HCT116 (cell line): ENCODE measurements at regions not wholly inside any gene's neighbourhood (a gene's known extent, or its start where the extent isn't known, plus 50 kb on each side); places are given as distances from the start of the nearest gene placed in this dataset.

Experiments used
- ATF3 ChIP-seq: IDR thresholded peaks from 2 replicates; pipeline ENCODE4 v1.6.1; 2012
- EZH2 ChIP-seq: fragments of 200-600 bp; sonication (generic); IDR thresholded peaks from 2 replicates; pipeline ENCODE4 v1.6.1; 2017; ENCODE audit warnings: antibody characterized with exemption, mixed run types
- EZH2phosphoT487 ChIP-seq: fragments of 200-600 bp; IDR thresholded peaks from 2 replicates; pipeline ENCODE4 v1.6.1; 2018; ENCODE audit warnings: antibody characterized with exemption, borderline replicate concordance
- JUND ChIP-seq: IDR thresholded peaks from 2 replicates; pipeline ENCODE4 v1.6.1; 2012
- POLR2A ChIP-seq: IDR thresholded peaks from 2 replicates; pipeline ENCODE4 v1.7.0; 2011; ENCODE audit warnings: borderline replicate concordance; ENCODE audit not compliant: insufficient read depth, insufficient read length; ENCODE audit errors: extremely low read depth
- SIN3A ChIP-seq: IDR thresholded peaks from 2 replicates; pipeline ENCODE4 v1.6.1; 2012; ENCODE audit warnings: low read depth
- SRF ChIP-seq: IDR thresholded peaks from 2 replicates; pipeline ENCODE4 v1.6.1; 2012; ENCODE audit warnings: low read depth
- YY1 ChIP-seq: IDR thresholded peaks from 2 replicates; pipeline ENCODE4 v1.6.1; 2011; ENCODE audit warnings: low read length, low read depth, moderate library complexity, mild to moderate bottlenecking; ENCODE audit not compliant: insufficient replicate concordance; ENCODE audit errors: extremely low read depth
- ZNF274 ChIP-seq: fragments of 200-500 bp; sonication (Bioruptor generic); IDR thresholded peaks from 2 replicates; pipeline ENCODE4 v1.6.1; 2014; ENCODE audit warnings: mild to moderate bottlenecking, low read depth, low read length, inconsistent platforms
- TF ChIP-seq, protein P1 (sequence below), 3 experiments: fragments of 200-600 bp in 1 of 3; sonication (generic) in 1 of 3; IDR thresholded peaks in 2 of 3; conservative IDR thresholded peaks in 1 of 3; 2 replicates each; pipeline ENCODE4 v1.5.1; 2012 to 2017; ENCODE audit warnings: low read depth in 2 of 3, low read length in 2 of 3, antibody characterized with exemption in 1 of 3, borderline replicate concordance in 1 of 3, control low read depth in 1 of 3, mild to moderate bottlenecking in 1 of 3, mixed read lengths in 1 of 3, mixed run types in 1 of 3, moderate library complexity in 1 of 3; ENCODE audit not compliant: insufficient read depth in 1 of 3

- no peak for TF ChIP-seq POLR2A
- no peak for TF ChIP-seq ATF3
- no peak for TF ChIP-seq SRF
- TF ChIP-seq, protein P1, sequence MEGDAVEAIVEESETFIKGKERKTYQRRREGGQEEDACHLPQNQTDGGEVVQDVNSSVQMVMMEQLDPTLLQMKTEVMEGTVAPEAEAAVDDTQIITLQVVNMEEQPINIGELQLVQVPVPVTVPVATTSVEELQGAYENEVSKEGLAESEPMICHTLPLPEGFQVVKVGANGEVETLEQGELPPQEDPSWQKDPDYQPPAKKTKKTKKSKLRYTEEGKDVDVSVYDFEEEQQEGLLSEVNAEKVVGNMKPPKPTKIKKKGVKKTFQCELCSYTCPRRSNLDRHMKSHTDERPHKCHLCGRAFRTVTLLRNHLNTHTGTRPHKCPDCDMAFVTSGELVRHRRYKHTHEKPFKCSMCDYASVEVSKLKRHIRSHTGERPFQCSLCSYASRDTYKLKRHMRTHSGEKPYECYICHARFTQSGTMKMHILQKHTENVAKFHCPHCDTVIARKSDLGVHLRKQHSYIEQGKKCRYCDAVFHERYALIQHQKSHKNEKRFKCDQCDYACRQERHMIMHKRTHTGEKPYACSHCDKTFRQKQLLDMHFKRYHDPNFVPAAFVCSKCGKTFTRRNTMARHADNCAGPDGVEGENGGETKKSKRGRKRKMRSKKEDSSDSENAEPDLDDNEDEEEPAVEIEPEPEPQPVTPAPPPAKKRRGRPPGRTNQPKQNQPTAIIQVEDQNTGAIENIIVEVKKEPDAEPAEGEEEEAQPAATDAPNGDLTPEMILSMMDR (IDR thresholded peaks at IDR 0.05 in 2 of 3, conservative IDR thresholded peaks at IDR 0.05 in 1 of 3; ENCODE audit: borderline replicate concordance in 1 of 3, insufficient read depth in 1 of 3, low read depth in 2 of 3, low read length in 2 of 3), result no peak
- TF ChIP-seq JUND, result no peak
- TF ChIP-seq SIN3A, result no peak
- TF ChIP-seq YY1, result no peak
- no peak for TF ChIP-seq EZH2
- TF ChIP-seq ZNF274, result no peak
- no peak for TF ChIP-seq EZH2phosphoT487
Observed at GRCh38 chr11:92902417-92902816, 67.0 kb upstream of the MTNR1B start.
